GM11168 (cell line): ENCODE measurements at regions not wholly inside any gene's neighbourhood (a gene's known extent, or its start where the extent isn't known, plus 50 kb on each side); places are given as distances from the start of the nearest gene placed in this dataset.

Experiments used
- in situ Hi-C: fragments of 300-500 bp; cut with MboI; formaldehyde crosslinking; loops from one replicate; pipeline ENCODE4 v1.12.0; 2022; ENCODE audit warnings: low sequenced_read_pairs; ENCODE audit not compliant: unreplicated experiment

GRCh38 chr9:28824432-28824963 is 1251.2 kb upstream of the C9orf72 start:
- in situ Hi-C loops = no loop called here

- in situ Hi-C loops = no loop called here
Measured at GRCh38 chr9:28832168-28832770, 1259.0 kb upstream of the C9orf72 start.

- in situ Hi-C loops = no loop called here
Measured at GRCh38 chr9:28834156-28834555, 1260.9 kb upstream of the C9orf72 start.

- in situ Hi-C loops = no loop called here
Measured at GRCh38 chr9:28839778-28840430, 1266.6 kb upstream of the C9orf72 start.

GRCh38 chr9:28841775-28842174 is 1268.5 kb upstream of the C9orf72 start:
- in situ Hi-C loops = no loop called here

- in situ Hi-C loops = no loop called here
Measured at GRCh38 chr9:28847331-28847730, 1274.0 kb upstream of the C9orf72 start.

GRCh38 chr9:28848671-28849070 is 1275.4 kb upstream of the C9orf72 start:
- in situ Hi-C loops = no loop called here

DNA sequence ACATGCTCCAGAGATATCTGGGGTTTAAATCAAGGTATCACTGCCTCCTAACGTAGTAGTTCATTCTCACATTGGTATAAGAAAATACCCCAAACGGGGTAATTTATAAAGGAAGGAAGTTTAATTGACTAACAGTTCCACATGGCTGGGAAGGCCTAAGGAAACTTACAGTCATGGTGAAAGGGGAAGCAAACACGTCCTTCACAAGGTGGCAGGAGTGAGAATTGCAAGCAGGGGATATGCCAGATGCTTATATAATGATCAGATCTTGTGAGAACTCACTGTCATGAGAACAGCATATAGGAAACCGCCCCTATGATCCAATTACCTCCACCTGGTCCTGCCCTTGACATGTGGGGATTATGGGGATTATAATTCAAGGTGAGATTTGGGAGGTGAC is 1280.2 kb upstream of the C9orf72 start:
- in situ Hi-C loops = no loop called here

DNA sequence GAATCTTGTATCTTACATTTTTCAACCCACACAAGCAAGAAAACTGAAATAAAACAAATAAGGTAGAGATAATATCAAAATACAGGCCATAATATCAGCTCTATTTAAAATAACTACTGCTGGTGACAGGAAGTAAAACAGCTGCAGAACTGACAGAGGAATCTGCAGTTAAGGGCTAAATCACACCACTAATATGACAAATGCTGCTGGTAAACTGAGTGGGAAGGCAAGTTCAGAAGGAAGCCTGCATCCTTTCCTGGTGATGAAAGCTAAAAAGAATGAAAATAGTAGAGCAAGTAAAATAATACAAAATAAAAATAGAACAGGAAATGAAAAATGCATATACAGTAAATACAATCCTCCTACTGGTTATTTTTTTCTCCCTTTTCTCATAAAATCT is 1293.7 kb upstream of the C9orf72 start:
- in situ Hi-C loops = no loop called here

DNA sequence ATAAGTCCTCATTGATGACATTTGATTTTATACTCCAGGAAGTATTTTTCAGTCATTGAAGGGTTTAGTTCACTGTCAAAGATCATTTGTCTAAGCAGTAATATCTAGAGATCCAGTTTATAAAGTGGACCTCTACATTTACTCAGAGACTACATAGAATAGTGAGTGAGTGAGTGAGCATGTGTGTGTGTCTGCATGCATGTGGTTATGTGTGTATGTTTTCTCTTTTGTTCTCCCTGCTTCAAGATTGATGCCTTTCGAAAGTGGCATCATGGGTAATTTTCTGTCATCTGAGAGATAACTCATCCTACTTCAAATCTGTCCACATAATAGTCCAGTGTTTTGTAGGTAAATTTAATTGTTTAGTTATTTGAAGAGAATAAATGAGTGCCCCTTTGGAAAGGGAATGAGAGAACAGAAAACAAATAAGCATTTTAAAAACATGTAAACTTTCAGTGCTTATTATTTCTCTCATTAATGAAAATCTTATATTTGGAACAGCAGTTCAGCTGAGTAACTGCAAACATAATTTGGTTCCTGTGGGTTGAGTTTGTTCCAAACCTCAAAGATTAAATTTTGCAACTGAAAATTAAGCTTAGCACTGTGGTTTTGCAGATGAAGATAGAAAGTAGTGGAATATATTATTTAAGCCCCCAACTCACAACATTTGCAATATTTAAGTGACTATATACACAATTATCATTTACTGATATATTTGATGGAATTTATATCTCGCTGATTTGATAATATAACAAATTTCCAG is 1295.1 kb upstream of the C9orf72 start:
- in situ Hi-C loops = no loop called here

DNA sequence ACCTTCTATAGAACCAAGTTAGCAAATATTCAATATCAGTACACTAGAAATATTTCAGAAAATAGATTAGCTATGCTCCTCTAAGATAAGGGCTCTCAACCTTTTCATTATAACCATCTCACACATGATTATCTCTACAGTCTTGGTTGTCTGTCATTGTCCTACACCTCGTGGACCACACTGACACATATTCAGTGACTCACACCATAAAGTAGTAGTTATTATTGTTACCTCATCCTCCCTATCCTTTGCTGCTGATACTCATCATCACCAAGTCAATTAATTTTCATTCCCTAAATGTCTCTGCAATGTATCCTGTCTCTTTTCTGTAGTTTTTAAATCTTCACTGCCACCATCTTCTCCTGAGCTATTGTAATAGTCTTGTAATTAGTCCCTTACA is 1309.2 kb upstream of the C9orf72 start:
- in situ Hi-C loops = no loop called here

DNA sequence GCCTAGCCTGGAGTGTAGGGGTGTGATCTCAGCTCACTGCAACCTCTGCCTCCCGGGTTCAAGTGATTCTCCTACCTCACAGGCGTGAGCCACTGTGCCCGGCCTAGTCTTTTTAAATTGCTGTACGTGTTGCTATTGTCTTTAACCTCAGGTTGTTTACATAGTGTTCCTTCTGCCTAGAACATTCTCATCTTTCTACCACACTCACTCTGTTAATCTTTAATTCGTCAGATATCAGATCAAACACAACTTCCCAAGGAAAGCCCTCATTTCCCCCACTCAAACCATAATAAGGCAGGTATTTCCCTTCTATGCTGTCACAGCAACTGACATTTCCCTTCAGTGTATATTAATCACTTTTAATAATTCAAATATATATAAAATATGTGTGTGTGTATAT is 1310.0 kb upstream of the C9orf72 start:
- in situ Hi-C loops = no loop called here

GRCh38 chr9:28887188-28887884 is 1314.1 kb upstream of the C9orf72 start:
- in situ Hi-C loops = no loop called here

DNA sequence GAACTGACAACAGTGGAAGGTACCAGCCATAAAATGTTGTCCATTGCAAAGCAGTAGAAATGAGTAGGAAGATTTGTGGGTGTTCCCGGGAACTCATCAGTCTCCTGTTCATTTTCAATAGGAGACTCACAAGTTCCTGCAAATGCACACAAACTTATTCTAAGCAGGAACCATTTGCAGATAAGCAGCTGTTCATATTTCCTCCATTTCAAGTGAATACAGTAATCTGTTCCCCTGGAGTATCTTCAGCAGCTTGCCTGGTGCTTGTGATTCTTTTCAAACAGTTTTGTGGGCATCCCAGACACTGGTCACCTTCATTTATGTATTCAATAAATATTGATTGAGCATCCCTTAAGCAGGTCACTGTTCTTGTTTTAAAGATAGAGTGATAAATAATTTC is 1315.5 kb upstream of the C9orf72 start:
- in situ Hi-C loops = no loop called here

GRCh38 chr9:28892538-28892937 is 1319.3 kb upstream of the C9orf72 start:
- in situ Hi-C loops = no loop called here

- in situ Hi-C loops = no loop called here
Measured at GRCh38 chr9:28899267-28899666, 1326.0 kb upstream of the C9orf72 start.

DNA sequence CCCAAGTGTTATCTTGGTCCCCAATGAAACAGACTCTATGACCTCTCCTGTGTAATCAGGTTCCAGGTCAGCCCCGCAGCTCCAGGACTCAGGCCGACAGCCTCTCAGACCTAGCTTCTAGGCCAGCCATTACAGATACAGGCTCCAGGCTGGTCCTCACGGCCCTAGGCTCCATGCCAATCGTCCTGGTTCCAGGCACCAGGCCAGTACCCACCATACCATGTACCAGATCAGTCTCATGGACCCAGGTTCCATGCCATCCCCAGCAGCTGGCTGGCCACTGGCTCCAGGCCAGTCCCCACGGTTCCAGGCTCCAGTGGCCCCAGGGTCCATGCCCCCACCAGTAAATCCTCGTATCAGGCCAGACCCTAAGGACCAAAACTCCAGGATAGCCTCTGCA is 1326.6 kb upstream of the C9orf72 start:
- in situ Hi-C loops = no loop called here

DNA sequence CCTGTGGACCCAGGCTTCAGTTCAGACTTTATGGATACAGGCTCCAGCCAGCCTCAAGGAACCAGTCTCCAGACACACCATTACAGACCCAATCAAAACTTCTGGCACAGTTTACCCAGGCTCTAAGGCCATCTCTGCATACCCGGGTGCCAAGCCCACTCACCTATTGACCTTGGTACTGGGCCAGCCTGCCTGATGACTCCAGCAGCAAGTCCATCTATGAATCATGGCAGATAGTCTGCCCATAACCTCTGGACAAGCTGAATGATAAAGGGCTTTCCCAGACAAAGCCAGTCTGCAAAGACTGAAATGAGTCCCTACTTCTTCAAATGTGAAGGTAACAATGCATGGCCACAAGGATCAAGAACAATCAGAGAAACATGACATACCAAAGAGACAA is 1327.1 kb upstream of the C9orf72 start:
- in situ Hi-C loops = no loop called here

GRCh38 chr9:28909526-28909925 is 1336.2 kb upstream of the C9orf72 start:
- in situ Hi-C loops = no loop called here

DNA sequence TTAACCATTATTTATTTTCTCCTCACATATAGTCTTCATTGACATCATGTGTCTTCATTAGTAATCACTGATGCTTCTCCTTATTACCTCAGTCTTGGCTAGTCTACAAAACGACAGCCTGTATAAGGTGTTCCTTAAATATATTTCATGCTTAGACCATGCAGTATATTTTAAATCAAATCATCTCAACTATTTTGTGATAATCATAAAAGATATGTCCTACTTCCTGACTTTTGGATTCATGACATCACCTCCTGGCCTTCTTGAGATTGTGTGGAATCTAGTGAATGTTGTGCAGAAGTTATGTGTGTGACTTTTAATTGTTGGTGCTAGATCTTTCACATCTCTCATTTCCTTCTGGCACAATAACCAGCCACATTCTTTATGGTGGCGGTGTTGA is 1339.3 kb upstream of the C9orf72 start:
- in situ Hi-C loops = no loop called here
